Suprapubic skin (tissue), 4 donors: ENCODE measurements at regions not wholly inside any gene's neighbourhood (a gene's known extent, or its start where the extent isn't known, plus 50 kb on each side); places are given as distances from the start of the nearest gene placed in this dataset.

ENCODE experiments used
- DNase-seq, 2 donors: peaks; one replicate each; pipeline ENCODE4 v3.0.0-alpha.2; 2019; ENCODE audit warnings: low spot score in 2 of 2
- H3K27ac ChIP-seq: fragments of 200-600 bp; sonication (generic); one replicate; pipeline ENCODE4 v1.5.1; 2019
- H3K27me3 ChIP-seq: fragments of 200-600 bp; sonication (generic); one replicate; pipeline ENCODE4 v1.5.1; 2019
- H3K36me3 ChIP-seq: fragments of 200-600 bp; sonication (generic); one replicate; pipeline ENCODE4 v1.5.1; 2019
- H3K4me1 ChIP-seq: fragments of 200-600 bp; sonication (generic); one replicate; pipeline ENCODE4 v1.5.1; 2019
- H3K4me3 ChIP-seq: fragments of 200-600 bp; sonication (generic); one replicate; pipeline ENCODE4 v1.5.1; 2019; ENCODE audit warnings: mild to moderate bottlenecking
- H3K9me3 ChIP-seq: fragments of 200-600 bp; sonication (generic); one replicate; pipeline ENCODE4 v1.5.1; 2019
- EP300 ChIP-seq: sonication (generic); formaldehyde crosslinking; IDR thresholded peaks from one replicate; pipeline ENCODE4 v1.6.1; 2017; ENCODE audit warnings: antibody characterized with exemption
- POLR2A ChIP-seq, 2 donors: fragments of 450-650 bp; IDR thresholded peaks; one replicate each; pipeline ENCODE4 v1.6.1; 2017; ENCODE audit warnings: antibody characterized with exemption in 2 of 2, mild to moderate bottlenecking in 2 of 2, moderate library complexity in 2 of 2
- POLR2AphosphoS5 ChIP-seq, 3 donors: sonication (generic); formaldehyde crosslinking; IDR thresholded peaks; one replicate each; pipeline ENCODE4 v1.6.1; 2017; ENCODE audit warnings: antibody characterized with exemption in 3 of 3
- WGBS: methylation state at CpG from one replicate; pipeline ENCODE4 v1.1.5; 2018; 5-methylcytosine and 5-hydroxymethylcytosine counted together
- TF ChIP-seq, protein P1 (sequence below), 2 donors: fragments of 200-600 bp in 1 of 2; fragments of 450-650 bp in 1 of 2; sonication (generic) in 1 of 2; IDR thresholded peaks; one replicate each; pipeline ENCODE4 v1.5.1; 2016 to 2019; ENCODE audit warnings: antibody characterized with exemption in 2 of 2, mild to moderate bottlenecking in 1 of 2, moderate library complexity in 1 of 2

DNA sequence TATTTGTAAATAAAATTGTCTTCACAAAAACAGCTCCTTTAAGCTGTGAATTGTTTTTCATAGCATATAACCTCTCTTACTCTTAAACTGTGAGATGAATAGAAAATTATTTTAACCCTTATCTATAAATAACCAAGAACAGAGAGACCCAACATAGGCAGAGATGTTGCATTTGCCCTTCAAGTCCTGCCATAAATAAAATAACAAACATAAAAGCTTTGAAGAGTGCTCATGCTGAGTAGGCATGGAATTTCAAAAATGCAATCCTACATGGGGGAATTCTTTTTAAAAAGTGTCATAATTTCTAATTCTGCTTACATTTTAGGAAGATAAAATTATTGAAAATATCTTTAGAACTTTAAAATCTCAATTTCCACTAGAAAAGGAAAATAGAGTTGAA is 124.1 kb upstream of the FERD3L start:
- DNase-seq, result no peak
- no peaks in the 10 kb centered on the region for H3K27me3 ChIP-seq
- TF ChIP-seq POLR2A (IDR thresholded peaks at IDR 0.05) (no peak), POLR2AphosphoS5 (IDR thresholded peaks at IDR 0.05) (no peak), EP300 (no peak)
- TF ChIP-seq, protein P1, sequence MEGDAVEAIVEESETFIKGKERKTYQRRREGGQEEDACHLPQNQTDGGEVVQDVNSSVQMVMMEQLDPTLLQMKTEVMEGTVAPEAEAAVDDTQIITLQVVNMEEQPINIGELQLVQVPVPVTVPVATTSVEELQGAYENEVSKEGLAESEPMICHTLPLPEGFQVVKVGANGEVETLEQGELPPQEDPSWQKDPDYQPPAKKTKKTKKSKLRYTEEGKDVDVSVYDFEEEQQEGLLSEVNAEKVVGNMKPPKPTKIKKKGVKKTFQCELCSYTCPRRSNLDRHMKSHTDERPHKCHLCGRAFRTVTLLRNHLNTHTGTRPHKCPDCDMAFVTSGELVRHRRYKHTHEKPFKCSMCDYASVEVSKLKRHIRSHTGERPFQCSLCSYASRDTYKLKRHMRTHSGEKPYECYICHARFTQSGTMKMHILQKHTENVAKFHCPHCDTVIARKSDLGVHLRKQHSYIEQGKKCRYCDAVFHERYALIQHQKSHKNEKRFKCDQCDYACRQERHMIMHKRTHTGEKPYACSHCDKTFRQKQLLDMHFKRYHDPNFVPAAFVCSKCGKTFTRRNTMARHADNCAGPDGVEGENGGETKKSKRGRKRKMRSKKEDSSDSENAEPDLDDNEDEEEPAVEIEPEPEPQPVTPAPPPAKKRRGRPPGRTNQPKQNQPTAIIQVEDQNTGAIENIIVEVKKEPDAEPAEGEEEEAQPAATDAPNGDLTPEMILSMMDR (IDR thresholded peaks at IDR 0.05), result no peak

DNA sequence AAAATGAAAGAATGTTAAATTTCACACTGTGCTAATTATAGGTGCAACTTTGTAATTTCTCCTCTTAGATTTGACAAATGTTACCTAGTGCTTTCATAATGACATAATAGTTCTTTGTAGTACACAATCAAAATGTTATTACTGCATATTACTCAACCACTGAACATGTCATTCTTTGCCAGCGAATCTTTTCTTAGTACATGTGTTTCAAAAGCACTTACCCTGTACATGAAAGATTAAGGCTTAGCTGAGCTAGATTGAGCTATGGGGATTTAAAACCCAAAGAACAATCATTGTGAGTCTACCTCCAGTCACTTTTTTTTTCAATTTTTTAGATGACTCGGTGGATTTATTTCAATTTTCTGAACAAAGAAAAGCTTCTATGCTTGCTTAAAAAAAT is 123.5 kb upstream of the FERD3L start:
- TF ChIP-seq POLR2A (IDR thresholded peaks at IDR 0.05) (no peak), EP300 (no peak), POLR2AphosphoS5 (IDR thresholded peaks at IDR 0.05) (no peak)
- TF ChIP-seq, protein P1 (IDR thresholded peaks at IDR 0.05), result no peak
- no peaks in the 10 kb centered on the region for H3K4me1 ChIP-seq
- no peaks in the 10 kb centered on the region for H3K9me3 ChIP-seq
- H3K4me3 ChIP-seq, result no peak overlapping the region
- no peaks in the 10 kb centered on the region for H3K27me3 ChIP-seq
- H3K36me3 ChIP-seq, result no peaks in the 10 kb centered on the region
- WGBS, result 74% methylated on average over 2 of the region's 2 CpGs
- DNase-seq, result no peak
- H3K27ac ChIP-seq, result no peak overlapping the region

More for the DNA sequence above, 124.1 kb upstream of the FERD3L start:
- Histone ChIP-seq H3K9me3 (no peaks in the 10 kb centered on the region), H3K4me1 (no peaks in the 10 kb centered on the region), H3K36me3 (no peaks in the 10 kb centered on the region), H3K27ac (no peak overlapping the region), H3K4me3 (no peak overlapping the region)

DNA sequence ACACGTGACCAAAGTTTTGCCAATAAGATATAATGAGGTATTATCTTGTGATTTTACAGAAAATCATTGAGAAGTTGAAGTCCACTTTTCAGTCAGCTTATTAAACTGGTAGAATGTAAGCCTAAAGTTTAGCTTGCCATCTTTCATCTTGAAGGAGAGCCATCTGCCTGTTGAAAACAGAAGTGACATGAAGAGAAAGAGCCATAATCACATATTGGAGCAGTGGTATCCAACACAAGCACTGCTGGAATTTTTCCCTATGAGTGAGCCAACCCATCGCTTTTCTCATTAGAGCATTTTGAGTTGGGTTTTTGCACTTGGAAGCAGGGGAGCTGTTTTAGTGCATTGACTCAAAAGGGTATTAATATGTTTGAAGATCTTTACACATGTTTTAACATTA is 117.6 kb upstream of the FERD3L start:
- no peak overlapping the region for H3K27ac ChIP-seq
- WGBS, result 60% methylated on average over 2 of the region's 2 CpGs
- no peak overlapping the region for H3K4me3 ChIP-seq

DNA sequence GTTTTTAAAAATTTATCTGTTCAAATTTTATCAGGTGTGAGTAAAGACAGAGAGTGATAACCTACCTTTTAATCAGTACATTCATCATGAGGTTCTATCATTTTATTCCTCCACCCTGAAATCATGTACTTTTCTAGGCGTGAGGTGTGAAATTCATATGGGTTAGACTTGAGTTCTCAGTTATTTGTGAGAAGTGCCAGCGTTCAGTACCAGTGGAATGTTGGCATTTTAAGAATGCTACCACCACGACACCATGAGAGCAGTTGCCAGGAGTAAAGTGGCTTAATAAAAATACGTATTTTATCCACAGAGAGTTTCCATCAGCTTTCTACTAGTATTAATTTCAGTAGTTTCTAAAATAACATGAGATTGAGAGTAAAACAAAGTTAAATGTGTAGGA is 104.1 kb upstream of the FERD3L start:
- Histone ChIP-seq H3K9me3 (no peaks in the 10 kb centered on the region), H3K36me3 (no peaks in the 10 kb centered on the region), H3K4me3 (no peak overlapping the region), H3K27me3 (no peaks in the 10 kb centered on the region), H3K4me1 (no peaks in the 10 kb centered on the region), H3K27ac (no peak overlapping the region)
- DNase-seq, result no peak
- 70% methylated on average over 4 of the region's 4 CpGs for WGBS
- TF ChIP-seq, protein P1 (IDR thresholded peaks at IDR 0.05), result no peak

More for the DNA sequence above, 117.6 kb upstream of the FERD3L start:
- Histone ChIP-seq H3K36me3 (no peaks in the 10 kb centered on the region), H3K27me3 (no peaks in the 10 kb centered on the region), H3K4me1 (no peaks in the 10 kb centered on the region), H3K9me3 (no peaks in the 10 kb centered on the region)
- TF ChIP-seq POLR2AphosphoS5 (IDR thresholded peaks at IDR 0.05) (no peak), EP300 (no peak), POLR2A (IDR thresholded peaks at IDR 0.05) (no peak)
- TF ChIP-seq, protein P1 (IDR thresholded peaks at IDR 0.05), result no peak
- DNase-seq, result no peak

DNA sequence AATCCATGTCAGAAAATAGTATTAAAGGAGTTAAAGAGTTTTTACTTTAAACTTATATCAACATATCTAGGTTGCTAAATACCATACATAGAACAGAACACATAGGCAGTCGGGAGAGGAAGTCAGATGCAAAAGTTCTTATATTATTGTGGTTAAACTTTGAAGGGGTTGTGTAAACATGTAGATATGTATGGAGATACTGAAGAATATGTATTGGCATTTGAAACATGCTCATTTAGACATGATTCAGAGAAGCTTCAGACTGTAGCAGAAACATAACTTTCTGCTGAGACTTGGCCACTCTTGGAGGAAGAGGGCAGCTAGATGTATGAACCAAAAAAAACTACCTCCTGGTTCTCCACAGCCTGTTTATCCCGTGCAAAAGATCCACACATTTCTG is 103.5 kb upstream of the FERD3L start:
- DNase-seq, result no peak
- TF ChIP-seq, protein P1 (IDR thresholded peaks at IDR 0.05), result no peak
- TF ChIP-seq EP300, result no peak
- no peak for TF ChIP-seq POLR2AphosphoS5 (IDR thresholded peaks at IDR 0.05)
- no peak for TF ChIP-seq POLR2A (IDR thresholded peaks at IDR 0.05)
- Histone ChIP-seq H3K27ac (no peak overlapping the region), H3K4me3 (no peak overlapping the region), H3K4me1 (no peaks in the 10 kb centered on the region), H3K36me3 (no peaks in the 10 kb centered on the region), H3K27me3 (no peaks in the 10 kb centered on the region), H3K9me3 (no peaks in the 10 kb centered on the region)
- WGBS, result 60% methylated on average over 2 of the region's 2 CpGs
